Glutamatergic neuron (in vitro differentiated cells): ENCODE measurements at regions not wholly inside any gene's neighbourhood (a gene's known extent, or its start where the extent isn't known, plus 50 kb on each side); places are given as distances from the start of the nearest gene placed in this dataset.

Experiments used
- DNase-seq: peaks from one replicate; pipeline ENCODE4 v3.0.0; 2022
- H3K27ac Mint-ChIP-seq: one replicate; pipeline ENCODE4 v1.8.0; 2020; ENCODE audit warnings: mild to moderate bottlenecking, mixed read lengths, inconsistent platforms; ENCODE audit not compliant: unreplicated experiment
- H3K27me3 Mint-ChIP-seq: one replicate; pipeline ENCODE4 v1.8.0; 2020; ENCODE audit warnings: mild to moderate bottlenecking, moderate library complexity, mixed read lengths, inconsistent platforms; ENCODE audit not compliant: unreplicated experiment
- H3K36me3 Mint-ChIP-seq: one replicate; pipeline ENCODE4 v1.8.0; 2020; ENCODE audit warnings: mild to moderate bottlenecking, mixed read lengths, inconsistent platforms; ENCODE audit not compliant: unreplicated experiment
- H3K4me1 Mint-ChIP-seq: one replicate; pipeline ENCODE4 v1.8.0; 2020; ENCODE audit warnings: mild to moderate bottlenecking, low read depth, mixed read lengths, inconsistent platforms; ENCODE audit not compliant: unreplicated experiment
- H3K4me3 Mint-ChIP-seq: one replicate; pipeline ENCODE4 v1.8.0; 2020; ENCODE audit warnings: mild to moderate bottlenecking, mixed read lengths, inconsistent platforms; ENCODE audit not compliant: unreplicated experiment
- H3K9me3 Mint-ChIP-seq: one replicate; pipeline ENCODE4 v1.8.0; 2020; ENCODE audit warnings: mild to moderate bottlenecking, moderate library complexity, mixed read lengths, inconsistent platforms; ENCODE audit not compliant: unreplicated experiment
- TF ChIP-seq, protein P1 (sequence below): fragments of 200-600 bp; sonication (generic); IDR thresholded peaks from one replicate; pipeline ENCODE4 v1.5.0; 2021; ENCODE audit not compliant: partially characterized antibody, unreplicated experiment

GRCh38 chr1:212177542-212177941 lies 107.7 kb upstream of the PPP2R5A start:
- Mint-ChIP-seq H3K27ac (no peak overlapping the region), H3K27me3 (no peaks in the 10 kb centered on the region), H3K9me3 (no peaks in the 10 kb centered on the region), H3K4me3 (no peak overlapping the region), H3K4me1 (no peaks in the 10 kb centered on the region), H3K36me3 (no peaks in the 10 kb centered on the region)
- TF ChIP-seq, protein P1, sequence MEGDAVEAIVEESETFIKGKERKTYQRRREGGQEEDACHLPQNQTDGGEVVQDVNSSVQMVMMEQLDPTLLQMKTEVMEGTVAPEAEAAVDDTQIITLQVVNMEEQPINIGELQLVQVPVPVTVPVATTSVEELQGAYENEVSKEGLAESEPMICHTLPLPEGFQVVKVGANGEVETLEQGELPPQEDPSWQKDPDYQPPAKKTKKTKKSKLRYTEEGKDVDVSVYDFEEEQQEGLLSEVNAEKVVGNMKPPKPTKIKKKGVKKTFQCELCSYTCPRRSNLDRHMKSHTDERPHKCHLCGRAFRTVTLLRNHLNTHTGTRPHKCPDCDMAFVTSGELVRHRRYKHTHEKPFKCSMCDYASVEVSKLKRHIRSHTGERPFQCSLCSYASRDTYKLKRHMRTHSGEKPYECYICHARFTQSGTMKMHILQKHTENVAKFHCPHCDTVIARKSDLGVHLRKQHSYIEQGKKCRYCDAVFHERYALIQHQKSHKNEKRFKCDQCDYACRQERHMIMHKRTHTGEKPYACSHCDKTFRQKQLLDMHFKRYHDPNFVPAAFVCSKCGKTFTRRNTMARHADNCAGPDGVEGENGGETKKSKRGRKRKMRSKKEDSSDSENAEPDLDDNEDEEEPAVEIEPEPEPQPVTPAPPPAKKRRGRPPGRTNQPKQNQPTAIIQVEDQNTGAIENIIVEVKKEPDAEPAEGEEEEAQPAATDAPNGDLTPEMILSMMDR: no peak
- no peak for DNase-seq

DNA sequence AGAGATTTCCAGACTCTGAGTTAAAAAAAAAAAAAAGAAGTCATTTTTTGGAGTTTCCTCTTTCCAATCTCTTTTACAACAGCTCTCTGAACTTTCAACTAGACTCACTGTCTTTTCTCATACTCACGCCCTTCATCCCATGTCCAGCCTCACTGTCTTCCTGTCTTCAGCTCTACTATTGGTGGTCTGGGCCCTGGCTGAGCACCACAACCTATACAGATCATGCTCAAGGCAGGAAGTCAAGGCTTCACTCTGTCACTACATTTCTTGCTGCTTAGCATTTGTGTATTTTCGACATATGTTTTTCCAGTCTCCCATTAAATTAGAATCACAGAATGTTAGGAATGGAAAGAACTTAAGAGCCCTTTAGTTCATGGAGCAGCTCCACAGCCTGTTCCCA lies 106.4 kb upstream of the PPP2R5A start:
- no peaks in the 10 kb centered on the region for H3K36me3 Mint-ChIP-seq
- no peak overlapping the region for H3K4me3 Mint-ChIP-seq
- H3K27ac Mint-ChIP-seq: no peak overlapping the region
- no peaks in the 10 kb centered on the region for H3K27me3 Mint-ChIP-seq
- DNase-seq: no peak
- TF ChIP-seq, protein P1: no peak
- H3K4me1 Mint-ChIP-seq: no peaks in the 10 kb centered on the region
- H3K9me3 Mint-ChIP-seq: no peaks in the 10 kb centered on the region

- TF ChIP-seq, protein P1: no peak
- H3K4me3 Mint-ChIP-seq: no peak overlapping the region
- no peaks in the 10 kb centered on the region for H3K9me3 Mint-ChIP-seq
- H3K4me1 Mint-ChIP-seq: no peaks in the 10 kb centered on the region
- H3K27ac Mint-ChIP-seq: no peak overlapping the region
- H3K36me3 Mint-ChIP-seq: no peaks in the 10 kb centered on the region
- DNase-seq: no peak
- H3K27me3 Mint-ChIP-seq: peaks cover 1% of the 10 kb centered on the region
Observed at GRCh38 chr1:212179394-212180076, 105.7 kb upstream of the PPP2R5A start.

GRCh38 chr1:212181015-212181882 lies 104.0 kb upstream of the PPP2R5A start:
- Mint-ChIP-seq H3K36me3 (no peaks in the 10 kb centered on the region), H3K4me1 (no peaks in the 10 kb centered on the region), H3K27ac (no peak overlapping the region), H3K9me3 (peaks cover 4% of the 10 kb centered on the region), H3K27me3 (peaks cover 3% of the 10 kb centered on the region), H3K4me3 (no peak overlapping the region)
- TF ChIP-seq, protein P1: no peak
- DNase-seq: no peak

DNA sequence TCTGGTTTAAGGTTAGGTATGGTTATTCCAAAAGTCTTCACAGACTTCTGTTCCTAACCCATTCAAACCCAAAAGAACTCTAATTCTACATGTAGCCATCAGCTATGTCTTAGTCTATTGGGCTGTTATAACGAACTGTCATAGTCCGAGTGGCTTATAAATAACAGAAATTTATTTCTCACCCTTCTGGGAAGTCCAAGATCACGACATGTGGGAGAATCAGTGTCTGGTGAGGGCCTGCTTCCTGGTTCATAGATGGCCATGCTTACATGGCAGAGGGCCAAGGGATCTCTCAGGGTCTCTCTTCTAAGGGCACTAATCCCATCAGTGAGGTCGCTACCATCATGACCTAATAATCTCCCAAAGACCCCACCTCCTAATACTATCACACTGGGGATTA lies 103.0 kb upstream of the PPP2R5A start:
- Mint-ChIP-seq H3K4me1 (no peaks in the 10 kb centered on the region), H3K36me3 (no peaks in the 10 kb centered on the region), H3K9me3 (peaks cover 4% of the 10 kb centered on the region), H3K27me3 (peaks cover 3% of the 10 kb centered on the region), H3K27ac (no peak overlapping the region), H3K4me3 (no peak overlapping the region)
- TF ChIP-seq, protein P1: no peak
- no peak for DNase-seq
